ENCODE measurements at regions not wholly inside any gene's neighbourhood (a gene's known extent, or its start where the extent isn't known, plus 50 kb on each side); places are given as distances from the start of the nearest gene placed in this dataset.
A peak's percentile ranks its signal among the peaks of the same experiment; 100 is the strongest.

DNA sequence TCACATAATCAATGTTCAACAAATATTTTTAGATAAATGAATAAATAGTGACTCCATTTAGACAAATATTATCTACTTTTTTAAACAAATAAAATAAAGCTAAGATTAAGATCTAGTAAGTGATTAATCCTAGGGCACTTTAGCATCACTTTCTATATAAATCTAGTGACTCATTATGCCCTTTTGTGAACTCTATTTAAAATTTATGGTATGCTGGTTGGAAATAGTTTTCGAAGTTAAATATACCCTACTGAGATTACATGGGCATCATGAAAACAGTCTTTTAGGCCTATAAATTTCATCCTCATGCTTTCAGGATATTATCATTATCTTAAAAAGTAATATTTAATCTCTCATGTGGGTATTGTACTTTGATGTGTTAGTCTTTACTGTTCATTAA lies 140.4 kb upstream of the UFL1 start:
- no peak for DNase-seq (ENCODE audit: low spot score in 2 of 2, unreplicated experiment in 2 of 2)
- Mint-ChIP-seq H3K27ac (no peak overlapping the region), H3K27me3 (ENCODE audit: low read depth) (no peaks in the 10 kb centered on the region), H3K4me3 (no peak overlapping the region), H3K9me3 (peaks cover 19% of the 10 kb centered on the region), H3K36me3 (no peaks in the 10 kb centered on the region), H3K4me1 (peaks cover 14% of the 10 kb centered on the region)
- TF ChIP-seq, protein P1, sequence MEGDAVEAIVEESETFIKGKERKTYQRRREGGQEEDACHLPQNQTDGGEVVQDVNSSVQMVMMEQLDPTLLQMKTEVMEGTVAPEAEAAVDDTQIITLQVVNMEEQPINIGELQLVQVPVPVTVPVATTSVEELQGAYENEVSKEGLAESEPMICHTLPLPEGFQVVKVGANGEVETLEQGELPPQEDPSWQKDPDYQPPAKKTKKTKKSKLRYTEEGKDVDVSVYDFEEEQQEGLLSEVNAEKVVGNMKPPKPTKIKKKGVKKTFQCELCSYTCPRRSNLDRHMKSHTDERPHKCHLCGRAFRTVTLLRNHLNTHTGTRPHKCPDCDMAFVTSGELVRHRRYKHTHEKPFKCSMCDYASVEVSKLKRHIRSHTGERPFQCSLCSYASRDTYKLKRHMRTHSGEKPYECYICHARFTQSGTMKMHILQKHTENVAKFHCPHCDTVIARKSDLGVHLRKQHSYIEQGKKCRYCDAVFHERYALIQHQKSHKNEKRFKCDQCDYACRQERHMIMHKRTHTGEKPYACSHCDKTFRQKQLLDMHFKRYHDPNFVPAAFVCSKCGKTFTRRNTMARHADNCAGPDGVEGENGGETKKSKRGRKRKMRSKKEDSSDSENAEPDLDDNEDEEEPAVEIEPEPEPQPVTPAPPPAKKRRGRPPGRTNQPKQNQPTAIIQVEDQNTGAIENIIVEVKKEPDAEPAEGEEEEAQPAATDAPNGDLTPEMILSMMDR (IDR thresholded peaks at IDR 0.05; ENCODE audit: unreplicated experiment) = no peak

DNA sequence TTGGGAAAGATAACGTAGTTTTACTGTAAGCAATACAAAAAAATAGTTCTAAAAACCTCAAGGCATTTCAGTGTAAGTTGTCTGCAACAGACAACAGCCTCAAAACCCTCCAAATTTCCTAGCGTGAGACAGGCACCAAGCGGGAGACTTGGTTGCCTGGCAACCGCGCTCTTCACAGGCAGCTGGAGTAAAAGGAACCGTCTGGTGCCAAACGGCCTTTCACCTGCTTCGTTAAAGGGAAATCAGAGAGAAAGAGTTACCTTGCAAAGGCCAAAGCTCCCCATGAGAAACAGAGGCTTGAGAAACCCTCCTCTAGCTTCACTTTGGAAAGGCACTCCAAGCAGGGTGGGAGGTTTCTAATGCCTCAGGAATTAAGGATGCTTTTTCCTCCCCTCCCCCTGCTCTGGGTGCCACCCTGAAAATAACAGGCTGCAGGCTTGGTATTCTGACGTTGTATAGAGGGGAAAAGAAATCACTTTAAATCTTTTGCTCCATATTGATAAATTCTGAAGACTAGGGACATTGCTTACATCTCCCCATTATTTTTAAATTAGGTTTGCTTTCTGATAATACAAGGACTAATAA lies 129.7 kb upstream of the UFL1 start:
- no peak overlapping the region for H3K27ac Mint-ChIP-seq
- H3K9me3 Mint-ChIP-seq = no peaks in the 10 kb centered on the region
- no peak overlapping the region for H3K4me3 Mint-ChIP-seq
- TF ChIP-seq, protein P1 (IDR thresholded peaks at IDR 0.05; ENCODE audit: unreplicated experiment) = no peak
- peak in 1 of 2 experiments; percentile 47 for DNase-seq (ENCODE audit: low spot score in 2 of 2, unreplicated experiment in 2 of 2)
- peaks cover 15% of the 10 kb centered on the region for H3K4me1 Mint-ChIP-seq
- no peaks in the 10 kb centered on the region for H3K27me3 Mint-ChIP-seq (ENCODE audit: low read depth)
- no peaks in the 10 kb centered on the region for H3K36me3 Mint-ChIP-seq

DNA sequence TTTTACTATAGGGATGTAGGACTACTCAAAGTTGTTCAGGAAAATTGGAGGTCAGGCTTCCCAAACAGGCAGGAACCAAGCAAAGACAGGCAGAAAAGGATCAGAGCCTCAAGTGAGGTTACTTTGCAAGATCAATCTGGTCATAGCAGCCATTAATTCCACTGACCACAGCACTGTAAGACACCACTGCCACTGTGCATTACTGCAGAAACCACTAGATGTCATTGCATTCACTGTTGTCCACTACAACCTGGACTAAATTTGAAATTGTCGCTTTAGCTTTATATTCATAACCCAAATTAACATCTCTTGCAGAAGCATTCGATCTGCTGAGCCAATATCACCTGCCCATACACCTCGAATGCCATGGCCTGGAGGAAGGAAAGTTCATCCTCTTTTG lies 126.9 kb upstream of the UFL1 start:
- H3K27ac Mint-ChIP-seq = no peak overlapping the region
- DNase-seq (ENCODE audit: low spot score in 2 of 2, unreplicated experiment in 2 of 2) = no peak
- no peaks in the 10 kb centered on the region for H3K36me3 Mint-ChIP-seq
- no peak overlapping the region for H3K4me3 Mint-ChIP-seq
- peaks cover 15% of the 10 kb centered on the region for H3K4me1 Mint-ChIP-seq
- TF ChIP-seq, protein P1 (IDR thresholded peaks at IDR 0.05; ENCODE audit: unreplicated experiment) = no peak
- H3K27me3 Mint-ChIP-seq (ENCODE audit: low read depth) = no peaks in the 10 kb centered on the region
- no peaks in the 10 kb centered on the region for H3K9me3 Mint-ChIP-seq

DNA sequence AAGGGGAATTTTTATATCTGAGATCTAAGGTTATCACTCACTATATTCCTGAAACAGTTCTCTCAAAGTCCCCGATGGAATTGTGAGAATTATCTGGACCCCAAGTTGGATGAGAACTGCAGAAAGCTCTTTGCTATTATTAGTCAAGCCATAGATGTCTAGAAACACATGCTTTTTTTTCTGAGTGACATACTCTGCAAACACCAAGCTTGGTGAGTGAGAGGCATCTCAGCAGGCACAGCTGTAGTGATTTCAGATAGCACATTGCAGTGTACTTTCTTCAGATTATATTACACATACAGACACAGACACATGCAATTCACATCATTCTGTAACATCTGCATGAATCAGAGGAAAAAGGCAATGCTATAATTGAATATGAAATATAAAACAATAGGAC lies 111.1 kb upstream of the UFL1 start:
- no peaks in the 10 kb centered on the region for H3K36me3 Mint-ChIP-seq
- no peak for DNase-seq (ENCODE audit: low spot score in 2 of 2, unreplicated experiment in 2 of 2)
- H3K4me1 Mint-ChIP-seq = no peaks in the 10 kb centered on the region
- no peaks in the 10 kb centered on the region for H3K27me3 Mint-ChIP-seq (ENCODE audit: low read depth)
- H3K9me3 Mint-ChIP-seq = peaks cover 3% of the 10 kb centered on the region
- TF ChIP-seq, protein P1 (IDR thresholded peaks at IDR 0.05; ENCODE audit: unreplicated experiment) = no peak
- H3K27ac Mint-ChIP-seq = no peak overlapping the region
- H3K4me3 Mint-ChIP-seq = no peak overlapping the region

DNA sequence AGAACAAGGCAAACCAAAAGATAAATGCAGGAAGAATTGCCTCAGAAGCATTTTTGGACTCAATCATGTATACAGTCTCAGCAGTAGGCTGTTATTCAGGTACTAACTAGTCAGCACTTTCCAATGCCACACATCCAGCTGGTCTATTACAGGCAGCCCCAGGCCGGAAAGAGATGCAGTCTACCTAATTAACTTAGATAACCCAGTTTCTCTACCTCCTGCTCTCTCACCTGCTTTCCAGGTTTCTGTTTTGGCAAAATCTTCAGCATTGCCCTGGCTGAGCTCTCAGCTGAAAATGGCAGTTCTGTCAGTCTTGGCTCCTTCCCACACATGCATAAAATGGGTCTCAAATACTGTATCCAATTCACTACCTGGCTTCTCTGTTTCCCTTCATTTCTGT lies 101.3 kb upstream of the UFL1 start:
- Mint-ChIP-seq H3K9me3 (peaks cover 17% of the 10 kb centered on the region), H3K27ac (no peak overlapping the region), H3K4me1 (no peaks in the 10 kb centered on the region), H3K36me3 (peaks cover 6% of the 10 kb centered on the region), H3K27me3 (ENCODE audit: low read depth) (no peaks in the 10 kb centered on the region), H3K4me3 (no peak overlapping the region)
- no peak for DNase-seq (ENCODE audit: low spot score in 2 of 2, unreplicated experiment in 2 of 2)
- TF ChIP-seq, protein P1 (IDR thresholded peaks at IDR 0.05; ENCODE audit: unreplicated experiment) = no peak

DNA sequence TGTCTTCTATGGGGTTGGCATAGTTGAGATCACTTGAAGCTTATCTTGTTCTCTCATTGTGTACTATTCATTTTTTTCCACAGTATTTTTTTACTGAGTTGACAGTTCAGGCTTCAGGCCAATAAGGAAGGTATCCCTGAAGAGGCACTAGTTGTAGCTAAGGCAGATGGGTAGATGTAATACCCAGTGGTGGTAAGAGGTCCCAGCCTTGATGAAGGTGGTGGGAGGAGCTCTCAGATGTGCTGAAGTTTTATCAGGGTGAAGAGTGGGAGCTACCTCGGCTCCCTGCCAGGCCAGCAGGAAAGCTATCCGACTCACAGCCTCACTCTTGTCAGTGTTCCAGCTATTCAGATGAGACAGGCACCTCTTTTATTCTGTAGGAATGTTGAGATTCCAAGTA lies 87.7 kb upstream of the UFL1 start:
- Mint-ChIP-seq H3K36me3 (peaks cover 2% of the 10 kb centered on the region), H3K27me3 (ENCODE audit: low read depth) (no peaks in the 10 kb centered on the region), H3K4me3 (no peak overlapping the region), H3K27ac (no peak overlapping the region), H3K9me3 (peaks cover 55% of the 10 kb centered on the region), H3K4me1 (peaks cover 7% of the 10 kb centered on the region)
- no peak for DNase-seq (ENCODE audit: low spot score in 2 of 2, unreplicated experiment in 2 of 2)
- TF ChIP-seq, protein P1 (IDR thresholded peaks at IDR 0.05; ENCODE audit: unreplicated experiment) = no peak
